HepG2 (cell line): ENCODE measurements at regions not wholly inside any gene's neighbourhood (a gene's known extent, or its start where the extent isn't known, plus 50 kb on each side); places are given as distances from the start of the nearest gene placed in this dataset.

ENCODE experiments used
- ATAC-seq: fragments of 200-7000 bp; cut with Tn5 transposase; 3 replicates; pipeline ENCODE4 v1.9.1; 2020; ENCODE audit warnings: mild to moderate bottlenecking, moderate library complexity
- BruUV-seq: library from RNA; stranded (reverse); fragments of 400-500 nt; replicated peaks from 2 replicates; lab custom pipeline; 2021; lab: Mats Ljungman, UMichigan
- CTCF ChIA-PET: fragments of 300-600 bp; formaldehyde crosslinking; extraction: SDS; loops from one replicate; lab custom pipeline; 2021; ENCODE audit warnings: low total read pairs, inconsistent platforms, low intra/inter-chr PET ratio; lab: Yijun Ruan, JAX
- POLR2A ChIA-PET: fragments of 350-600 bp; sonication (Branson Sonifier 250); formaldehyde crosslinking; loops from one replicate; lab custom pipeline; 2020; ENCODE audit warnings: antibody characterized with exemption, inconsistent platforms; lab: Yijun Ruan, JAX
- DNase-seq: peaks from one replicate; pipeline ENCODE4 v3.0.0-alpha.2; 2015; ENCODE audit warnings: low spot score
- FAIRE-seq: peaks from 3 replicates; lab custom pipeline; 2011; peaks lifted over from hg19 to GRCh38; lab: Jason Lieb, UNC
- H2AFZ ChIP-seq: one replicate; pipeline ENCODE4 v1.6.1; 2011; ENCODE audit warnings: low read length, inconsistent platforms
- H3K27ac ChIP-seq: fragments of 300-600 bp; 3 replicates; pipeline ENCODE4 v1.8.0; 2011; ENCODE audit warnings: mixed run types, mild to moderate bottlenecking, mixed read lengths, low read length, inconsistent platforms; ENCODE audit not compliant: insufficient read depth; ENCODE audit errors: extremely low read length
- H3K27me3 ChIP-seq, 2 experiments: fragments of 200-600 bp in 1 of 2; 2 replicates in 1 of 2; 3 replicates in 1 of 2; pipeline versions ENCODE4 v1.6.0 to v1.8.0; 2011; ENCODE audit warnings: low read length in 2 of 2, mild to moderate bottlenecking in 2 of 2, moderate library complexity in 2 of 2, inconsistent platforms in 1 of 2; ENCODE audit not compliant: insufficient read depth in 2 of 2, control insufficient read depth in 1 of 2
- H3K36me3 ChIP-seq, 2 experiments: fragments of 200-600 bp in 1 of 2; replicated peaks in 1 of 2; 2 replicates in 1 of 2; 3 replicates in 1 of 2; pipeline versions ENCODE4 v1.5.1 to v1.8.0; 2011; ENCODE audit warnings: low read length in 2 of 2, inconsistent platforms in 1 of 2; ENCODE audit not compliant: insufficient read depth in 2 of 2, control insufficient read depth in 1 of 2
- H3K4me1 ChIP-seq: 2 replicates; pipeline ENCODE4 v1.5.1; 2012; ENCODE audit warnings: low read length, inconsistent platforms; ENCODE audit not compliant: insufficient read depth
- H3K4me2 ChIP-seq: 2 replicates; pipeline ENCODE4 v1.6.0; 2011; ENCODE audit warnings: low read depth, low read length, inconsistent platforms
- H3K4me3 ChIP-seq, 3 experiments: fragments of 200-600 bp in 1 of 3; sonication (generic), shearing (Covaris generic) in 1 of 3; replicated peaks in 1 of 3; 2 replicates each; pipeline ENCODE4 v1.5.1; 2011 to 2016; ENCODE audit warnings: low read length in 3 of 3, inconsistent platforms in 2 of 3, low read depth in 2 of 3, mild to moderate bottlenecking in 2 of 3, control low read depth in 1 of 3, mixed read lengths in 1 of 3; ENCODE audit not compliant: insufficient read depth in 1 of 3
- H3K79me2 ChIP-seq: one replicate; pipeline ENCODE4 v1.6.1; 2011; ENCODE audit warnings: low read length, inconsistent platforms; ENCODE audit not compliant: insufficient read depth
- H3K9ac ChIP-seq: 2 replicates; pipeline ENCODE4 v1.6.0; 2011; ENCODE audit warnings: mild to moderate bottlenecking, low read depth, low read length, inconsistent platforms; ENCODE audit not compliant: insufficient read depth
- H3K9me3 ChIP-seq: 2 replicates; pipeline ENCODE4 v1.5.1; 2012; ENCODE audit warnings: mild to moderate bottlenecking, low read length
- H4K20me1 ChIP-seq: 2 replicates; pipeline ENCODE4 v1.6.0; 2011; ENCODE audit warnings: inconsistent platforms, mild to moderate bottlenecking, low read length, moderate library complexity; ENCODE audit not compliant: insufficient read depth
- FOXC1 ChIP-seq: sonication (generic); formaldehyde crosslinking; IDR thresholded peaks from 2 replicates; pipeline ENCODE4 v1.8.0; 2022; ENCODE audit warnings: mild to moderate bottlenecking, missing genetic modification reagents, borderline replicate concordance
- MED13 ChIP-seq: sonication (generic); formaldehyde crosslinking; IDR thresholded peaks from 2 replicates; pipeline ENCODE4 v1.5.0; 2020; ENCODE audit warnings: missing genetic modification reagents
- PATZ1 ChIP-seq: sonication (generic); formaldehyde crosslinking; IDR thresholded peaks from 2 replicates; pipeline ENCODE4 v1.4.0; 2020; ENCODE audit warnings: missing genetic modification reagents
- SIN3A ChIP-seq: IDR thresholded peaks from 2 replicates; pipeline ENCODE4 v1.6.1; 2011; ENCODE audit warnings: low read depth, mild to moderate bottlenecking, control low read depth, low read length, borderline replicate concordance
- TCF12 ChIP-seq, 2 experiments: fragments of 450-650 bp in 1 of 2; sonication (generic) in 1 of 2; formaldehyde crosslinking in 1 of 2; IDR thresholded peaks; 2 replicates each; pipeline versions ENCODE4 v1.6.1 to v1.8.0; 2017 to 2022; ENCODE audit warnings: antibody characterized with exemption in 1 of 2, mild to moderate bottlenecking in 1 of 2, missing genetic modification reagents in 1 of 2, moderate library complexity in 1 of 2
- ZNF20 ChIP-seq: sonication (generic); formaldehyde crosslinking; IDR thresholded peaks from 2 replicates; pipeline ENCODE4 v1.4.0; 2020; ENCODE audit warnings: mild to moderate bottlenecking, moderate library complexity, missing genetic modification reagents
- ZNF746 ChIP-seq: sonication (generic); formaldehyde crosslinking; IDR thresholded peaks from 2 replicates; pipeline ENCODE4 v1.8.0; 2022; ENCODE audit warnings: mild to moderate bottlenecking, missing genetic modification reagents
- ZSCAN31 ChIP-seq: sonication (generic); formaldehyde crosslinking; IDR thresholded peaks from 2 replicates; pipeline ENCODE4 v1.5.0; 2020; ENCODE audit warnings: low read depth, mild to moderate bottlenecking, missing genetic modification reagents
- WGBS: methylation state at CpG from one replicate; pipeline ENCODE4 v1.1.6; 2017; ENCODE audit warnings: low lambda C conversion rate; 5-methylcytosine and 5-hydroxymethylcytosine counted together
- in situ Hi-C: cut with HindIII; loops from 2 replicates; pipeline ENCODE4 v1.10.0; 2017; ENCODE audit warnings: low pct_unique_long_range_greater_than_20kb; ENCODE audit not compliant: extremely low pct_ligation_motif_present
- intact Hi-C: fragments of 100-400 bp; cut with micrococcal nuclease; formaldehyde crosslinking; loops from one replicate; pipeline ENCODE4 v1.10.0; 2022; ENCODE audit not compliant: unreplicated experiment
- TF ChIP-seq, protein P1 (sequence below): sonication (generic); formaldehyde crosslinking; IDR thresholded peaks from 2 replicates; pipeline ENCODE4 v1.9.0; 2021; ENCODE audit warnings: missing genetic modification reagents, borderline replicate concordance
- TF ChIP-seq, protein P2 (sequence below): sonication (generic); formaldehyde crosslinking; IDR thresholded peaks from 2 replicates; pipeline ENCODE4 v1.4.0; 2020; ENCODE audit warnings: mild to moderate bottlenecking, missing genetic modification reagents

DNA sequence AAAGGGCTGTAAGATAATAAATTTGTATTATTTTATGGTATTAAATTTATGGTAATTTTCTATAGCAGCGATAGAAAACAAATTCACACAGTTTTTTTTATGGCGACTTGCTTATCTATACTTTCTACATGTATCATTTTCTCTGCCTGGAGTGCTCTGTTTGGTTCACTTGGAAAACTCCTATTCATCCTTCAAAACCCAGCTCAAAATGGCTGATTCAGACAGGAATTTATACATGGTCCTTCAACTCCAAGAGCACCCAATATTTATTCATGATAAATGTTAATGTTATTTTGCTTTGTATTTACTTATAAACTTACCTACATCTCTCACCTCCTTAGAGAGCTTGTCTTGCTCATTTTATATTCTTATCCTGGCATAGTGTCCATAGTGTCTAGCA is 55.6 kb upstream of the SSX2IP start:
- intact Hi-C loops (no loop called here), in situ Hi-C loops (no loop called here)
- ChIA-PET POLR2A (no interaction called here), CTCF (no interaction called here)
- Histone ChIP-seq H4K20me1 (no peaks in the 10 kb centered on the region), H3K4me3 (no peak overlapping the region), H3K27me3 (no peaks in the 10 kb centered on the region; a peak in 1 of 5 replicates), H3K9ac (no peak overlapping the region), H3K4me1 (no peaks in the 10 kb centered on the region; the same call in 1 of the 2 replicates), H2AFZ (no peak overlapping the region), H3K27ac (no peak overlapping the region), H3K36me3 (no peaks in the 10 kb centered on the region), H3K79me2 (no peaks in the 10 kb centered on the region), H3K9me3 (no peaks in the 10 kb centered on the region), H3K4me2 (no peak overlapping the region)
- DNase-seq (no peak), ATAC-seq (no peak), FAIRE-seq (no peak)
- 29% methylated on average over 2 of the region's 2 CpGs for WGBS
- no TSS peak for BruUV-seq
- TF ChIP-seq FOXC1, result no peak
- TF ChIP-seq ZNF746, result no peak
- no peak for TF ChIP-seq TCF12 (IDR thresholded peaks at IDR 0.05)
- TF ChIP-seq TCF12 (CRISPR knock-in tag; IDR thresholded peaks at IDR 0.05), result no peak
- TF ChIP-seq ZSCAN31, result no peak
- TF ChIP-seq PATZ1 (CRISPR knock-in tag), result no peak
- TF ChIP-seq, protein P1, sequence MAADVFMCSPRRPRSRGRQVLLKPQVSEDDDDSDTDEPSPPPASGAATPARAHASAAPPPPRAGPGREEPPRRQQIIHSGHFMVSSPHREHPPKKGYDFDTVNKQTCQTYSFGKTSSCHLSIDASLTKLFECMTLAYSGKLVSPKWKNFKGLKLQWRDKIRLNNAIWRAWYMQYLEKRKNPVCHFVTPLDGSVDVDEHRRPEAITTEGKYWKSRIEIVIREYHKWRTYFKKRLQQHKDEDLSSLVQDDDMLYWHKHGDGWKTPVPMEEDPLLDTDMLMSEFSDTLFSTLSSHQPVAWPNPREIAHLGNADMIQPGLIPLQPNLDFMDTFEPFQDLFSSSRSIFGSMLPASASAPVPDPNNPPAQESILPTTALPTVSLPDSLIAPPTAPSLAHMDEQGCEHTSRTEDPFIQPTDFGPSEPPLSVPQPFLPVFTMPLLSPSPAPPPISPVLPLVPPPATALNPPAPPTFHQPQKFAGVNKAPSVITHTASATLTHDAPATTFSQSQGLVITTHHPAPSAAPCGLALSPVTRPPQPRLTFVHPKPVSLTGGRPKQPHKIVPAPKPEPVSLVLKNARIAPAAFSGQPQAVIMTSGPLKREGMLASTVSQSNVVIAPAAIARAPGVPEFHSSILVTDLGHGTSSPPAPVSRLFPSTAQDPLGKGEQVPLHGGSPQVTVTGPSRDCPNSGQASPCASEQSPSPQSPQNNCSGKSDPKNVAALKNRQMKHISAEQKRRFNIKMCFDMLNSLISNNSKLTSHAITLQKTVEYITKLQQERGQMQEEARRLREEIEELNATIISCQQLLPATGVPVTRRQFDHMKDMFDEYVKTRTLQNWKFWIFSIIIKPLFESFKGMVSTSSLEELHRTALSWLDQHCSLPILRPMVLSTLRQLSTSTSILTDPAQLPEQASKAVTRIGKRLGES, result no peak
- no peak for TF ChIP-seq ZNF20 (CRISPR knock-in tag)
- TF ChIP-seq, protein P2, sequence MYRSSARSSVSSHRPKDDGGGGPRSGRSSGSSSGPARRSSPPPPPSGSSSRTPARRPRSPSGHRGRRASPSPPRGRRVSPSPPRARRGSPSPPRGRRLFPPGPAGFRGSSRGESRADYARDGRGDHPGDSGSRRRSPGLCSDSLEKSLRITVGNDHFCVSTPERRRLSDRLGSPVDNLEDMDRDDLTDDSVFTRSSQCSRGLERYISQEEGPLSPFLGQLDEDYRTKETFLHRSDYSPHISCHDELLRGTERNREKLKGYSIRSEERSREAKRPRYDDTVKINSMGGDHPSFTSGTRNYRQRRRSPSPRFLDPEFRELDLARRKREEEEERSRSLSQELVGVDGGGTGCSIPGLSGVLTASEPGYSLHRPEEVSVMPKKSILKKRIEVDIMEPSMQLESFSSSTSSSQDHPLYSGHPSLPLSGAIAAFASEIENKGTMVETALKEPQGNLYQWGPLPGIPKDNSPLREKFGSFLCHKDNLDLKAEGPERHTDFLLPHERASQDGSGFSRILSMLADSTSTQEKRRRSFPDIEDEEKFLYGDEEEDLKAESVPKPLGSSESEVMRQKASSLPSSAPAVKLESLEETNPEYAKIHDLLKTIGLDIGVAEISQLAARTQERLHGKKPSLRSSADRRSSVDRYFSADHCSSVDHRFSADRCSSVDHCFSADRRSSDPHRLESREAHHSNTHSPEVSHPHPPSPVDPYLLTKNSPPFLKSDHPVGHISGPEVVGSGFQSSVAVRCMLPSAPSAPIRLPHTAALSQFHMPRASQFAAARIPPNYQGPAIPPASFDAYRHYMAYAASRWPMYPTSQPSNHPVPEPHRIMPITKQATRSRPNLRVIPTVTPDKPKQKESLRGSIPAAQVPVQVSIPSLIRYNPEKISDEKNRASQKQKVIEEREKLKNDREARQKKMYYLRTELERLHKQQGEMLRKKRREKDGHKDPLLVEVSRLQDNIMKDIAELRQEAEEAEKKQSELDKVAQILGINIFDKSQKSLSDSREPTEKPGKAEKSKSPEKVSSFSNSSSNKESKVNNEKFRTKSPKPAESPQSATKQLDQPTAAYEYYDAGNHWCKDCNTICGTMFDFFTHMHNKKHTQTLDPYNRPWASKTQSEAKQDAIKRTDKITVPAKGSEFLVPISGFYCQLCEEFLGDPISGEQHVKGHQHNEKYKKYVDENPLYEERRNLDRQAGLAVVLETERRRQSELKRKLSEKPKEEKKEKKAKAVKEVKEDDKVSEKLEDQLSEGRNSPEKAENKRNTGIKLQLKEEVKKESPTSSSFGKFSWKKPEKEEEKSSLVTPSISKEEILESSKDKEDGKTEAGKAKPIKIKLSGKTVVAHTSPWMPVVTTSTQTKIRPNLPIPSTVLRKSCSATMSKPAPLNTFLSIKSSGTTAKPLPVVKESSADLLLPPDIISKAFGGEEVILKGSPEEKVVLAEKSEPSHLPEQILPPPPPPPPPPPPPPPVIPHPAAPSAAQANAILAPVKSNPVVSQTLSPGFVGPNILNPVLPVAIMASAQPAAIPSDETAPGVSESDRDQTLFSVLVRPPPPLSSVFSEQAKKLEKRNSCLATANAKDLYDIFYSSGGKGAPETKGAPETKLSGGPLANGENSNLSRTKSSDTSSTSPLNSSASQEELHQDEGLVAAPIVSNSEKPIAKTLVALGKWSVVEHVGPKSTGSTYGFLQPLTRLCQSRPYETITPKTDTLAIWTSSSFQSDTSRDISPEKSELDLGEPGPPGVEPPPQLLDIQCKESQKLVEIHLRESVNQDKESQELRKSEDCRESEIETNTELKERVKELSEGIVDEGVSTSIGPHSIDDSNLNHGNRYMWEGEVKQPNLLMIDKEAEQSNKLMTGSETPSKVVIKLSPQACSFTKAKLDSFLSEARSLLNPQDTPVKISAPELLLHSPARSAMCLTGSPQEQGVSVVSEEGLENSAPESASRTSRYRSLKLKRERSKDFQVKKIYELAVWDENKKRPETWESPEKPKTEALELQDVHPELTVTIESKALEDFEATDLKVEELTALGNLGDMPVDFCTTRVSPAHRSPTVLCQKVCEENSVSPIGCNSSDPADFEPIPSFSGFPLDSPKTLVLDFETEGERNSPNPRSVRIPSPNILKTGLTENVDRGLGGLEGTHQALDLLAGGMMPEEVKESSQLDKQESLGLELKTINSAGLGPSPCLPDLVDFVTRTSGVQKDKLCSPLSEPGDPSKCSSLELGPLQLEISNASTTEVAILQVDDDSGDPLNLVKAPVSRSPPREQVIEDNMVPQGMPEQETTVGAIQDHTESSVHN (CRISPR knock-in tag), result no peak
- TF ChIP-seq SIN3A, result no peak
- TF ChIP-seq MED13, result no peak
